ENCODE measurements at regions not wholly inside any gene's neighbourhood (a gene's known extent, or its start where the extent isn't known, plus 50 kb on each side); places are given as distances from the start of the nearest gene placed in this dataset.

DNA sequence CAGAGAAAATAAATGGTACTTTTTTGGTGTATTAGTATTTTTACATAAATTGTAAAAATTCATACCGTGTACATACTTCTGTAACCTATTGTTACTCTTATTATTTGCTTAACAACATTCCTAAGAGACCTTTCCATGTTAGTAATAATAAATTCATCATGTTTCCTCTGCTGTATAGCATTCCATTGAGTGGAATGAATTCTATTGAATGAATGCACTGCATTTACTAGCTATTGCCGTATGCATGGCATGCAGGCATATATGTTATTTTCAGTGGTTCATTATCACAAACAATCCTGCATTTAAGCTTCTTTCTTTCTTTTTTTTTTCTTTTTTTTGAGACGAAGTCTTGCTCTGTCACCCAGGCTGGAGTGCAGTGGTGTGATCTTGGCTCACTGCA, 137.6 kb upstream of the TBX3 start:
- ChIA-PET POLR2A (no interaction called here), CTCF (no interaction called here)
- H3K27ac ChIP-seq (ENCODE audit: insufficient read depth, low read depth, low read length), result no peak overlapping the region
- TF ChIP-seq, protein P1, sequence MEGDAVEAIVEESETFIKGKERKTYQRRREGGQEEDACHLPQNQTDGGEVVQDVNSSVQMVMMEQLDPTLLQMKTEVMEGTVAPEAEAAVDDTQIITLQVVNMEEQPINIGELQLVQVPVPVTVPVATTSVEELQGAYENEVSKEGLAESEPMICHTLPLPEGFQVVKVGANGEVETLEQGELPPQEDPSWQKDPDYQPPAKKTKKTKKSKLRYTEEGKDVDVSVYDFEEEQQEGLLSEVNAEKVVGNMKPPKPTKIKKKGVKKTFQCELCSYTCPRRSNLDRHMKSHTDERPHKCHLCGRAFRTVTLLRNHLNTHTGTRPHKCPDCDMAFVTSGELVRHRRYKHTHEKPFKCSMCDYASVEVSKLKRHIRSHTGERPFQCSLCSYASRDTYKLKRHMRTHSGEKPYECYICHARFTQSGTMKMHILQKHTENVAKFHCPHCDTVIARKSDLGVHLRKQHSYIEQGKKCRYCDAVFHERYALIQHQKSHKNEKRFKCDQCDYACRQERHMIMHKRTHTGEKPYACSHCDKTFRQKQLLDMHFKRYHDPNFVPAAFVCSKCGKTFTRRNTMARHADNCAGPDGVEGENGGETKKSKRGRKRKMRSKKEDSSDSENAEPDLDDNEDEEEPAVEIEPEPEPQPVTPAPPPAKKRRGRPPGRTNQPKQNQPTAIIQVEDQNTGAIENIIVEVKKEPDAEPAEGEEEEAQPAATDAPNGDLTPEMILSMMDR (IDR thresholded peaks at IDR 0.05; ENCODE audit: extremely low read depth in 1 of 2, insufficient read depth in 1 of 2, low read depth in 1 of 2, low read length in 2 of 2), result no peak
- TF ChIP-seq POLR2AphosphoS5 (IDR thresholded peaks at IDR 0.05; ENCODE audit: insufficient read depth, low read depth, low read length) (no peak), EZH2 (IDR thresholded peaks at IDR 0.05; ENCODE audit: borderline replicate concordance, low read depth, low read length, severe bottlenecking) (no peak), JUN (IDR thresholded peaks at IDR 0.05; ENCODE audit: borderline replicate concordance, insufficient read depth, insufficient read length, low read depth) (no peak), MYC (IDR thresholded peaks at IDR 0.05; ENCODE audit: low read depth, low read length) (no peak), GATA2 (IDR thresholded peaks at IDR 0.05; ENCODE audit: insufficient read depth, insufficient read length, low read depth, low read length) (no peak), POLR2A (IDR thresholded peaks at IDR 0.05; ENCODE audit: low read depth, low read length) (no peak), FOS (IDR thresholded peaks at IDR 0.05; ENCODE audit: borderline replicate concordance, insufficient read depth, low read length) (no peak)
- TF ChIP-seq, protein P2, sequence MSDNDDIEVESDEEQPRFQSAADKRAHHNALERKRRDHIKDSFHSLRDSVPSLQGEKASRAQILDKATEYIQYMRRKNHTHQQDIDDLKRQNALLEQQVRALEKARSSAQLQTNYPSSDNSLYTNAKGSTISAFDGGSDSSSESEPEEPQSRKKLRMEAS (IDR thresholded peaks at IDR 0.05; ENCODE audit: insufficient read depth, insufficient read length), result no peak
- peaks cover 7% of the 10 kb centered on the region for H3K9me3 ChIP-seq (replicated peaks; ENCODE audit: control insufficient read depth, insufficient read depth, low read length)
- no peak for FAIRE-seq
- H2AFZ ChIP-seq (ENCODE audit: low read depth, low read length), result no peak overlapping the region
- no TSS peak for BruUV-seq (replicated peaks)
- H3K36me3 ChIP-seq (ENCODE audit: control insufficient read depth in 2 of 2, extremely low read depth in 1 of 2, insufficient read depth in 2 of 2, low read length in 2 of 2), result no peaks in the 10 kb centered on the region
- H3K4me1 ChIP-seq (ENCODE audit: control insufficient read depth, extremely low read depth, insufficient read depth, low read length), result no peaks in the 10 kb centered on the region
- H4K20me1 ChIP-seq (replicated peaks; ENCODE audit: control insufficient read depth, extremely low read depth, insufficient read depth, low read length), result no peaks in the 10 kb centered on the region
- no peak overlapping the region for H3K9ac ChIP-seq (replicated peaks; ENCODE audit: extremely low read depth, insufficient read depth, low read length)
- no peaks in the 10 kb centered on the region for H3K9me1 ChIP-seq (replicated peaks; ENCODE audit: control insufficient read depth, extremely low read depth, insufficient read depth, low read length)
- dilution Hi-C loops (cut with MboI; ENCODE audit: extremely low pct_ligation_motif_present, low sequenced_read_pairs), result no loop called here
- H3K27me3 ChIP-seq (ENCODE audit: control insufficient read depth in 2 of 2, insufficient read depth in 2 of 2, low read length in 2 of 2), result no peaks in the 10 kb centered on the region
- no peaks in the 10 kb centered on the region for H3K79me2 ChIP-seq (ENCODE audit: control insufficient read depth, insufficient read depth, low read length)
- no peak for DNase-seq (ENCODE audit: low read depth, low spot score)
- intact Hi-C loops (cut with micrococcal nuclease), result no loop called here
- H3K4me3 ChIP-seq (replicated peaks in 1 of 3; ENCODE audit: insufficient read depth in 1 of 3, low read depth in 1 of 3, low read length in 3 of 3), result no peak overlapping the region
- no peak overlapping the region for H3K4me2 ChIP-seq (ENCODE audit: insufficient read depth, low read length)

Measured in endothelial cell of umbilical vein (primary cell).